ENCODE measurements at regions not wholly inside any gene's neighbourhood (a gene's known extent, or its start where the extent isn't known, plus 50 kb on each side); places are given as distances from the start of the nearest gene placed in this dataset.
"Not testable (repeated sequence)": the region's sequence is repeated elsewhere in the genome, so short reads cannot be mapped to it uniquely, and the experiment has no call there.

GRCh38 chr9:129455151-129455995 lies 165.5 kb downstream of the C9orf50 start:
- DNase-seq = no peak
- intact Hi-C loops (cut with DNase I) = loop anchor here (5.0 kb wide), 1 partner anchor 43 kb away; no protein-coding TSS in a partner anchor

- DNase-seq = no peak
- intact Hi-C loops (cut with DNase I) = loop anchor here (5.0 kb wide), 1 partner anchor 42 kb away; no protein-coding TSS in a partner anchor
Measured at GRCh38 chr9:129454467-129455067, 166.3 kb downstream of the C9orf50 start.

GRCh38 chr9:129453734-129454133 lies 167.2 kb downstream of the C9orf50 start:
- intact Hi-C loops (cut with DNase I) = no loop called here
- no peak for DNase-seq

GRCh38 chr9:129451669-129452068 lies 169.2 kb downstream of the C9orf50 start:
- no peak for DNase-seq
- intact Hi-C loops (cut with DNase I) = no loop called here

- no peak for DNase-seq
- intact Hi-C loops (cut with DNase I) = no loop called here
Measured at GRCh38 chr9:129451089-129451656, 169.7 kb downstream of the C9orf50 start.

GRCh38 chr9:129449066-129449465 lies 171.8 kb downstream of the C9orf50 start:
- intact Hi-C loops (cut with DNase I) = no loop called here
- no peak for DNase-seq

GRCh38 chr9:129446828-129447550 lies 173.9 kb downstream of the C9orf50 start:
- intact Hi-C loops (cut with DNase I) = no loop called here

GRCh38 chr9:129445794-129446306 lies 175.1 kb downstream of the C9orf50 start:
- no peak for DNase-seq
- intact Hi-C loops (cut with DNase I) = no loop called here

More at GRCh38 chr9:129446828-129447550, 173.9 kb downstream of the C9orf50 start:
- DNase-seq = peak in 41 of 42 donors; percentile 49 to 89 (median 71)

- intact Hi-C loops (cut with DNase I); DNase-seq: not testable (repeated sequence)
Measured at GRCh38 chr9:129443515-129444164, 177.3 kb downstream of the C9orf50 start.

- no peak for DNase-seq
- intact Hi-C loops (cut with DNase I) = no loop called here
Measured at GRCh38 chr9:129442803-129443511, 177.9 kb downstream of the C9orf50 start.

GRCh38 chr9:129441852-129442251 lies 179.0 kb downstream of the C9orf50 start:
- intact Hi-C loops (cut with DNase I) = no loop called here
- DNase-seq = no peak

- intact Hi-C loops (cut with DNase I) = no loop called here
- no peak for DNase-seq
Measured at GRCh38 chr9:129440435-129441186, 180.3 kb downstream of the C9orf50 start.

GRCh38 chr9:129439242-129439641 lies 181.7 kb downstream of the C9orf50 start:
- intact Hi-C loops (cut with DNase I) = no loop called here

GRCh38 chr9:129437626-129438323 lies 183.1 kb downstream of the C9orf50 start:
- intact Hi-C loops (cut with DNase I) = no loop called here
- peak in 3 of 42 donors; percentile 16 to 55 (median 31) for DNase-seq

More at GRCh38 chr9:129439242-129439641, 181.7 kb downstream of the C9orf50 start:
- DNase-seq = no peak

- DNase-seq = peak in 40 of 42 donors; percentile 29 to 85 (median 66)
- intact Hi-C loops (cut with DNase I) = no loop called here
Measured at GRCh38 chr9:129436751-129437625, 183.9 kb downstream of the C9orf50 start.

Data from head of caudate nucleus (tissue), 42 donors.